ENCODE measurements at regions not wholly inside any gene's neighbourhood (a gene's known extent, or its start where the extent isn't known, plus 50 kb on each side); places are given as distances from the start of the nearest gene placed in this dataset.

DNA sequence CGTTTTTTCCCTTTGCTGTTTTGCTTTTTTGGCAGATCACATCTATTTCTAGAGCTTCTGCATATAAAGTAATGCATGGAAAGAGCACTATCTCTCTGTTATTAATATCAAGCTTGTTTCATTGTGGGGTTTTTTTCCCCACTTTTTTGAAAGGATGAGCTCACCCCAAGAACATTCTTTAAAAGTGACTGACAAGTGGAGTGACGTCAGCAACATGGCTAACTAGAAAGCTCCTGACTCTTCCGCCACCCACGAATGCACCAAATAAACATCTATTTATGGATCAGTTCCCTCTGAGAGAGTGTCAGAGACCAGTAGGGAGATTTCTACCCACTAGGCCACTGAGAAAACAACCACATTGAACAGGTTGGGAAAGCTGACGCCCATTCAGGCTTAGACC, 445.4 kb downstream of the GALC start:
- TF ChIP-seq CTCF (IDR thresholded peaks at IDR 0.05; ENCODE audit: control extremely low read depth, extremely low read depth) = no peak
- Histone ChIP-seq H3K27ac (ENCODE audit: low read depth in 1 of 2, low read length in 1 of 2) (no peak overlapping the region), H3K9ac (ENCODE audit: insufficient read depth in 1 of 2, low read length in 2 of 2) (no peak overlapping the region), H3K4me3 (no peak overlapping the region), H3K27me3 (ENCODE audit: control insufficient read depth in 3 of 3, insufficient read depth in 3 of 3, low read length in 2 of 3) (no peaks in the 10 kb centered on the region), H3K36me3 (ENCODE audit: control insufficient read depth in 4 of 4, insufficient read depth in 4 of 4, low read length in 4 of 4) (no peaks in the 10 kb centered on the region), H3K4me1 (ENCODE audit: control insufficient read depth in 5 of 5, insufficient read depth in 5 of 5, low read length in 5 of 5) (no peaks in the 10 kb centered on the region), H3K9me3 (ENCODE audit: control insufficient read depth in 4 of 4, insufficient read depth in 3 of 4, low read length in 3 of 4) (peaks cover 0 to 5% (median 2%) of the 10 kb centered on the region in 4 donors)
- DNase-seq = no peak
- 72 to 79% methylated on average over 5 of the region's 5 CpGs for WGBS, 2 donors
- no peak for ATAC-seq (ENCODE audit: insufficient read depth, low FRiP score)

GRCh38 chr14:87542288-87542687, 450.7 kb downstream of the GALC start:
- no peak overlapping the region for H3K27ac ChIP-seq (ENCODE audit: low read depth in 1 of 2, low read length in 1 of 2)
- ATAC-seq (ENCODE audit: insufficient read depth, low FRiP score) = no peak
- no peak for DNase-seq

GRCh38 chr14:87540339-87540738, 452.6 kb downstream of the GALC start:
- Histone ChIP-seq H3K4me1 (ENCODE audit: control insufficient read depth in 5 of 5, insufficient read depth in 5 of 5, low read length in 5 of 5) (no peaks in the 10 kb centered on the region), H3K27ac (ENCODE audit: low read depth in 1 of 2, low read length in 1 of 2) (no peak overlapping the region), H3K9me3 (ENCODE audit: control insufficient read depth in 4 of 4, insufficient read depth in 3 of 4, low read length in 3 of 4) (peaks cover 0 to 3% (median 1%) of the 10 kb centered on the region in 4 donors), H3K36me3 (ENCODE audit: control insufficient read depth in 4 of 4, insufficient read depth in 4 of 4, low read length in 4 of 4) (no peaks in the 10 kb centered on the region), H3K9ac (ENCODE audit: insufficient read depth in 1 of 2, low read length in 2 of 2) (no peak overlapping the region), H3K27me3 (ENCODE audit: control insufficient read depth in 3 of 3, insufficient read depth in 3 of 3, low read length in 2 of 3) (no peaks in the 10 kb centered on the region), H3K4me3 (no peak overlapping the region)
- no peak for TF ChIP-seq CTCF (IDR thresholded peaks at IDR 0.05; ENCODE audit: control extremely low read depth, extremely low read depth)
- WGBS, 2 donors = 54 to 59% methylated on average over 2 of the region's 2 CpGs
- DNase-seq (no peak), ATAC-seq (ENCODE audit: insufficient read depth, low FRiP score) (no peak)

More at GRCh38 chr14:87542288-87542687, 450.7 kb downstream of the GALC start:
- Histone ChIP-seq H3K9me3 (ENCODE audit: control insufficient read depth in 4 of 4, insufficient read depth in 3 of 4, low read length in 3 of 4) (peaks cover 0 to 3% (median 1%) of the 10 kb centered on the region in 4 donors), H3K4me1 (ENCODE audit: control insufficient read depth in 5 of 5, insufficient read depth in 5 of 5, low read length in 5 of 5) (no peaks in the 10 kb centered on the region), H3K9ac (ENCODE audit: insufficient read depth in 1 of 2, low read length in 2 of 2) (no peak overlapping the region), H3K4me3 (no peak overlapping the region), H3K36me3 (ENCODE audit: control insufficient read depth in 4 of 4, insufficient read depth in 4 of 4, low read length in 4 of 4) (no peaks in the 10 kb centered on the region), H3K27me3 (ENCODE audit: control insufficient read depth in 3 of 3, insufficient read depth in 3 of 3, low read length in 2 of 3) (no peaks in the 10 kb centered on the region)
- WGBS, 2 donors = 51 to 66% methylated on average over 5 of the region's 5 CpGs
- no peak for TF ChIP-seq CTCF (IDR thresholded peaks at IDR 0.05; ENCODE audit: control extremely low read depth, extremely low read depth)

DNA sequence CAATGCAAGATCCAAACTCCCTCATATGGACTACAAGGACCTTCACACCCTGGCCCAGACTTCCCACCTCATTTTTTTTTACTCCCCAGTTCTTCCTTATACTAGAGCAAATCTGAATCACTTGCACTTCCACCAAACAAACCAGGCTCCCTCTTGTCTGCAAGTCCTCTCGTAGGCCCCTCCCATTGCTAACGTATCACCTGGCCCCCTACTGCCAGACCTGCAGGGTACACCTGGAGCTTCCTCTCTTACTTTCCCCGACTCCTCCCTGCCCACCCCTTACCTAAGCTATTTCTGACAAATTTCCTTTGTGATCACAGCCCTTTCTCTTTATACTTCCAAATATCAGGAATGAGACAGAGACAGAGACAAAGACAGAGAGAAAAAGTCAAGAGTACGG, 463.9 kb downstream of the GALC start:
- no peaks in the 10 kb centered on the region for H3K36me3 ChIP-seq (ENCODE audit: control insufficient read depth in 4 of 4, insufficient read depth in 4 of 4, low read length in 4 of 4)
- H3K4me1 ChIP-seq (ENCODE audit: control insufficient read depth in 5 of 5, insufficient read depth in 5 of 5, low read length in 5 of 5) = no peaks in the 10 kb centered on the region
- no peak overlapping the region for H3K9ac ChIP-seq (ENCODE audit: insufficient read depth in 1 of 2, low read length in 2 of 2)
- WGBS, 2 donors = 41 to 58% methylated on average over 4 of the region's 4 CpGs
- DNase-seq = peak in 1 of 3 donors; percentile 3
- H3K27ac ChIP-seq (ENCODE audit: low read depth in 1 of 2, low read length in 1 of 2) = no peak overlapping the region
- H3K4me3 ChIP-seq = no peak overlapping the region
- H3K9me3 ChIP-seq (ENCODE audit: control insufficient read depth in 4 of 4, insufficient read depth in 3 of 4, low read length in 3 of 4) = peaks cover 0 to 2% (median 0%) of the 10 kb centered on the region in 4 donors
- TF ChIP-seq CTCF (IDR thresholded peaks at IDR 0.05; ENCODE audit: control extremely low read depth, extremely low read depth) = no peak
- no peak for ATAC-seq (ENCODE audit: insufficient read depth, low FRiP score)
- no peaks in the 10 kb centered on the region for H3K27me3 ChIP-seq (ENCODE audit: control insufficient read depth in 3 of 3, insufficient read depth in 3 of 3, low read length in 2 of 3)
